Activated CD4-positive, CD25-positive, alpha-beta regulatory T cell (primary cell): ENCODE measurements at regions not wholly inside any gene's neighbourhood (a gene's known extent, or its start where the extent isn't known, plus 50 kb on each side); places are given as distances from the start of the nearest gene placed in this dataset.

Source experiments
- DNase-seq, 4 experiments: peaks; one replicate each; lab custom pipeline; 2025; lab: John Stamatoyannopoulos, UW

GRCh38 chr22:46054091-46055073, 77.4 kb upstream of the WNT7B start:
- no peak for DNase-seq

- DNase-seq: no peak
Measured at GRCh38 chr22:46055181-46055875, 78.4 kb upstream of the WNT7B start.

GRCh38 chr22:46055911-46056545, 79.1 kb upstream of the WNT7B start:
- no peak for DNase-seq

GRCh38 chr22:46056546-46057245, 79.7 kb upstream of the WNT7B start:
- no peak for DNase-seq

GRCh38 chr22:46057246-46058090, 80.5 kb upstream of the WNT7B start:
- DNase-seq: no peak

- DNase-seq: no peak
Measured at GRCh38 chr22:46058091-46058420, 81.1 kb upstream of the WNT7B start.

- no peak for DNase-seq
Measured at GRCh38 chr22:46058591-46059519, 81.9 kb upstream of the WNT7B start.

GRCh38 chr22:46060292-46061123, 83.5 kb upstream of the WNT7B start:
- DNase-seq: no peak

- DNase-seq: no peak
Measured at GRCh38 chr22:46061124-46061500, 84.2 kb upstream of the WNT7B start.

GRCh38 chr22:46061501-46062231, 84.7 kb upstream of the WNT7B start:
- no peak for DNase-seq

- no peak for DNase-seq
Measured at GRCh38 chr22:46062232-46062615, 85.3 kb upstream of the WNT7B start.

GRCh38 chr22:46062971-46063631, 86.1 kb upstream of the WNT7B start:
- no peak for DNase-seq

GRCh38 chr22:46063846-46064227, 86.5 kb upstream of the PPARA start:
- DNase-seq: no peak

GRCh38 chr22:46064228-46064965, 85.9 kb upstream of the PPARA start:
- no peak for DNase-seq

- no peak for DNase-seq
Measured at GRCh38 chr22:46064966-46065666, 85.2 kb upstream of the PPARA start.

- no peak for DNase-seq
Measured at GRCh38 chr22:46065691-46066454, 84.5 kb upstream of the PPARA start.
